Frontal cortex (tissue), 3 donors: ENCODE measurements at regions not wholly inside any gene's neighbourhood (a gene's known extent, or its start where the extent isn't known, plus 50 kb on each side); places are given as distances from the start of the nearest gene placed in this dataset.

ENCODE experiments used
- DNase-seq, 2 donors: peaks; one replicate each; pipeline ENCODE4 v3.0.0; 2012; ENCODE audit warnings: low spot score in 2 of 2
- FAIRE-seq: peaks from 2 replicates; lab custom pipeline; 2012; peaks lifted over from hg19 to GRCh38; lab: Jason Lieb, UNC
- donor health status: control.
- donor health status: control.
- donor health status: control.

GRCh38 chr21:38178653-38179470 is 77.9 kb upstream of the KCNJ15 start:
- no peak for DNase-seq
- FAIRE-seq, result no peak

DNA sequence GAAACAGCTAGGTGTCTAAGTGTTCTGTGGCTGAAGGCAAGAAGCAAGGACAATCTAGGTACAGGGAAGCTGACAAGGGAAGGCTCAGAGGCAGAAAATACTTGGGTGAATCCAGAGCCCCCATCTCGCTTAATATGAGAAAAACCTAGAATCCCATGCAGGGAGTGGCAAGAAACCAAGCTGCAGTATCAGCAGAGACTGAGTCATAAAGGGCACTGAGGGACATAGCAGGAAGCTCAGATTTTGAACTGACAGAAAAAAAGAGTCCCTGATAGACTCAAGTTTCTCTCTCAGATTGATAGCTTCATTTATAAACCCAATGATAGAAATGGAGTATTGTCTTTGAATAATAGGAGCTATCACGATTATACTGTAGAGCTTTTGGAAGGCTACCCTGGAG is 77.3 kb upstream of the KCNJ15 start:
- DNase-seq (no peak), FAIRE-seq (no peak)

DNA sequence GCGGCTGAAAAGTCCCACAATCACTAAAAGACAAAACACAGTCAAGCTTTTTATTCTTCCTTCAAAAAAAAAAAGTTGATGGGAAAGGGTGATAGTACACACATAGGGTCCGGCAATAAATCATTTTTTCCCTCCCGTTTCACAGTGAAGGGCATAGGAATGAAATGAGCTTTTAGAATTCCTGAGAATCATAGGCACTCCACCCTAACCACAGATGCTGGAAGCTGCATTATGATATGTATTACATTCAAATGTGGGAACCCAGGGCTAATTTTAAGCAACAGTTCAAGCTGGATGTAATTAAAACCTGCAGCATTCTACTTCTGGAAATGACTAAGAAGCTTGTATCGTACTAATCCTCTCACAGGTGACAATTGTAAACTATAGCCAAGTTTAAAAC is 75.7 kb upstream of the KCNJ15 start:
- FAIRE-seq (no peak), DNase-seq (no peak)

DNA sequence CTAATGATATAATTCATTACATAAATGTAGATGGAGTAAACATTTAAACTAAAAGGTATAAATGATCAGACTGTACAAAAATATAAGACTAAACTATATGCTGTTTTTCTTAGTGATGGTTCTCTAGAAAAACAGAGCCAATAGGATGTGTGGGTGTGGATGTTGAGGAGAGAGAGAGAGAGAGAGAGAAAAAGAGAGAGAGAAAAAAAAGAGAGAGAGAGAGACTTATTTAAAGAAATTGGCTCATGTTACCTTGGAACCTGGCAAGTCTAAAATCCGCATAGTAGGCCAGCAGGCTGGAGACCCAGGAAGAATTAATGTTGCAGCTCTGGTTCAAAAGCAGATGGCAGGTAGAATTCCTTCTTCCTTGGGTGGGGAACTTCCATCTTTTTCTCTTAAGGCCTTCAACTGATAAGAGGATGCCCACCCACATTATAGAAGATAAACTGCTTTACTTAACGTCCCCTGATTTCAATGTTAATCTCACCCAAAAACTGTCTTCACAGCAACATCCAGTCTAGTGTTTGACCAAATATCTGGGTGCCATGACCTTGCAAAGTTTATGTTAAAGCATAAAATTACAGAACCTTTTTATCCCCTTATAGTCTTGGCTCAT is 74.3 kb upstream of the KCNJ15 start:
- FAIRE-seq (no peak), DNase-seq (no peak)

DNA sequence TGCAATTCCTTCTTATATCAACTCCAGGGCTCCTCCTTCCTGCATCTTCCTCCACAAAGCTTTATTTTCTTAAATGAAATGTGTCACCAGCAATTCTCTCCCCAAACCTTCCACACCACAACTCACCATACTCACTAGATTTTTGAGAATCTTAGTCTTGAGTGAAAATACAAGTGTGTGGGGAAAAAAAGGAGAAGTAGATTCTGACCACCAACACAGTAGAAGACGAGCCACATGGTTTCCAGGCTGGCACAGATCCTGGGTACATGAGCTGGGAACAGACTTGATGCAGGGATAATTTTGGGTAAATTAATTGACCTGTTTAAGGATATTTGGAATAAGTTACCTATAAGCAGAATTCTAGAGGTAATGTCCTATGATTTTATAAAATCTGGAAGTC is 72.8 kb upstream of the KCNJ15 start:
- no peak for FAIRE-seq

GRCh38 chr21:38186661-38187270 is 70.0 kb upstream of the KCNJ15 start:
- DNase-seq (no peak), FAIRE-seq (no peak)

More for the DNA sequence above, 72.8 kb upstream of the KCNJ15 start:
- DNase-seq, result no peak

DNA sequence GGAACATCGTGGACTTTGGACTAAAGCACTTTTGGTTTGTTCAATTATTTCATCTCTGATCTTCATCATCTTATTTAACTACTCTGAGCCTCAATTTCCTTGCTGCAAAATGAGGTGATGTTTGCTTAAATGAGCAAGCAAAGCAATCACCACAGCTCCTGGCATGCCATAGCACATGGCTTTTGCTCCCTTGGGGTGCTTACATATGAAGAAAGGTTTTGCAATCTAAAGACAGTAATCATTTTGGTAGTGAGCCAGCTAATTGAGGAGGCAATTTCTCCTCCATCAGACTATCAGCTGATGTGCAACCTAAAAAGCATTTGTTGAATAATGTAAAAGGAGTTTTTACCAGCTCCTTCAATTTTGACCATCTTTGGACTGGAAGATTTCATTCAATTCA is 68.8 kb upstream of the KCNJ15 start:
- DNase-seq (no peak), FAIRE-seq (no peak)

- FAIRE-seq (no peak), DNase-seq (no peak)
Observed at GRCh38 chr21:38196036-38196435, 60.8 kb upstream of the KCNJ15 start.

DNA sequence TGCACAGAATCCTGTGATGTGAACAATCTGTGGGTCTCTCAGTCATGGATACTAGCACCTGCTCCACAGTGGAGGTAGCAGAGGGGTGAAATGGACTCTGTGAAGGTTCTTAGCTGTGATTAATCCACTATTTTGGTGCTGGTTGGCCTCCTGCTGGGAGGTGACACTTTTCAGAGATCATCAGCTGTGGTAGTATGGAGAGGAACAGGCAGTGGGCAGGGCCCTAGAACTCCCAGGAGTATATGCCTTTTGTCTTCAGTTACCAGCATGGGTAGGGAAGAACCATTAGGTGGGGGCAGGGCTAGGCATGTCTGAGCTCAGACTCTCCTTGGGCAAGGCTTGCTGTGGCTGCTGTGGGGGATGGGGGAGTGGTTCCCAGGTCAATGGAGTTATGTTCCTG is 54.0 kb upstream of the KCNJ15 start:
- FAIRE-seq, result no peak
- no peak for DNase-seq

GRCh38 chr21:38203229-38203628 is 53.6 kb upstream of the KCNJ15 start:
- no peak for DNase-seq
- no peak for FAIRE-seq

DNA sequence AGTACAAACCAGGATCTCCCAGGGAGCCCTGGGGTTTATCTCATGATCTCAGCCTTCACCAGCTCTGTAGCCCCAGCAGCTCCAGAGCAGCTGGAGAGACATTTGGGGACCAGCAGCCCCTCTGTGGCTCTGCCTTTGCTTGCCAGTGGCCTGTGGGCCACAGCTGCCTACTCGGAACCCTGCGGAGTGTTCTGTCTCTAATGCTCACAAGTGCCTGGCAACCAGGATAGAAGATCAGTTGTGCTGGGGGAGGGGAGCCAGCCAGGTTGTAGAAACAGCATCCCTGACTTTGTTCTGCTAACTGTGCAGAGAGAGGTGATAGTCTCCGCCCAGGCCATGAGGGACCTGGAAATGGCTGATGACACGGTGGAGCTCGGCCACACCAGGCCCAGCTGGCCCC is 50.9 kb upstream of the KCNJ15 start:
- no peak for FAIRE-seq

DNA sequence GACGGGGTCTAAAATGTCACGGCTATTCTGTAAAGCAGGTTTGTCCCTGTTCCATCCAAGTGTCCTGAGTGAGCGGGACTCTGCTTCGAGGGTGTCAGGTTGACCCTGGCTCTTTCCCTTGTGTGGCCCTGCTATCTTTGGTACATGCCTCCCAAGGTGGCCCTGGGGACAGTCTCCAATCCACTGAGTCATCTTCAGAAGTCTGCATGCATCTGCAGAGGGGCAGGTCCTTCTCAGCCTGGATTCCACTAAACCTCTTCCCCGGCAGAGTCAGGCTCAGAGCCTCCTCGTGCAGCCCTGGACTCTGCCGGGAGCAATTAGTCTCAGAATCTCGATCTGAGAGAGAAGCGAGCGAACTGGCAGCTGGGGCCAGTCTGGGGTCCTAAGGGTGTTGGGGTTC is 50.1 kb upstream of the KCNJ15 start:
- no peak for FAIRE-seq
- no peak for DNase-seq

More for the DNA sequence above, 50.9 kb upstream of the KCNJ15 start:
- DNase-seq, result no peak
